Testis (tissue), 2 donors: ENCODE measurements at regions not wholly inside any gene's neighbourhood (a gene's known extent, or its start where the extent isn't known, plus 50 kb on each side); places are given as distances from the start of the nearest gene placed in this dataset.

Experiments
- DNase-seq: peaks from one replicate; pipeline ENCODE4 v3.0.0-alpha.2; 2019
- H3K27ac ChIP-seq, 2 donors: fragments of 200-600 bp; sonication (generic); one replicate each; pipeline ENCODE4 v1.5.1; 2019
- H3K27me3 ChIP-seq: fragments of 200-600 bp; sonication (generic); one replicate; pipeline ENCODE4 v1.5.1; 2019
- H3K36me3 ChIP-seq: fragments of 200-600 bp; sonication (generic); one replicate; pipeline ENCODE4 v1.5.1; 2017; ENCODE audit warnings: low read depth; ENCODE audit errors: missing control alignments
- H3K4me1 ChIP-seq: fragments of 200-600 bp; sonication (generic); one replicate; pipeline ENCODE4 v1.5.1; 2019
- H3K4me3 ChIP-seq, 2 donors: fragments of 200-600 bp; sonication (generic); one replicate each; pipeline ENCODE4 v1.5.1; 2017 to 2019
- H3K9me3 ChIP-seq: fragments of 200-600 bp; sonication (generic); one replicate; pipeline ENCODE4 v1.5.1; 2017
- POLR2A ChIP-seq: fragments of 450-650 bp; IDR thresholded peaks from one replicate; pipeline ENCODE4 v1.6.1; 2017; ENCODE audit warnings: antibody characterized with exemption, mild to moderate bottlenecking, moderate library complexity
- WGBS, 2 donors: methylation state at CpG; one replicate each; pipeline ENCODE4 v1.1.5; 2018; 5-methylcytosine and 5-hydroxymethylcytosine counted together
- intact Hi-C: fragments of 100-400 bp; cut with DNase I; formaldehyde crosslinking; loops from one replicate; pipeline ENCODE4 v1.15.1; 2023; ENCODE audit warnings: low total_unique reads
- TF ChIP-seq, protein P1 (sequence below), 3 experiments: fragments of 450-650 bp in 2 of 3; fragments of 200-600 bp in 1 of 3; sonication (generic) in 1 of 3; IDR thresholded peaks; one replicate each; pipeline ENCODE4 v1.5.1; 2016 to 2019; ENCODE audit warnings: antibody characterized with exemption in 3 of 3, mild to moderate bottlenecking in 2 of 3, moderate library complexity in 1 of 3

DNA sequence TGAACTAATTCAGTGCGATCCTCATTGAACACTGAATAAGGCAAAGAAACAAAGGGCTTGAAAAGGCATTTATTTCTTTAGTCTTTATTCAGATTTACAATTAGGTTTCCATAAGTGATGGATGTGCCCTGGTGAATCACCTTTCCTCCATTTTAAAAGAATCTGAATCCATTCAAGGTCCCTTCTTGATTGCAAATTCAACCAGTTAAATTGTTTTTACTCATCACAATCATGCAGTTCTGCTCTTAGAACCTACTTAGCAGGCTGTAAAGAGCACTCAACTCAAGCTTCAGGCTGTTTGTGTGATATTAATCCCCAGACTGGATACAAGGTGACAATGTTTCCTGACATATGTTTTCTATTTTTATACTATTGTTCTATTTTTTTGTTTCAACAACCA, 321.0 kb downstream of the TBC1D4 start:
- intact Hi-C loops: no loop called here
- TF ChIP-seq, protein P1, sequence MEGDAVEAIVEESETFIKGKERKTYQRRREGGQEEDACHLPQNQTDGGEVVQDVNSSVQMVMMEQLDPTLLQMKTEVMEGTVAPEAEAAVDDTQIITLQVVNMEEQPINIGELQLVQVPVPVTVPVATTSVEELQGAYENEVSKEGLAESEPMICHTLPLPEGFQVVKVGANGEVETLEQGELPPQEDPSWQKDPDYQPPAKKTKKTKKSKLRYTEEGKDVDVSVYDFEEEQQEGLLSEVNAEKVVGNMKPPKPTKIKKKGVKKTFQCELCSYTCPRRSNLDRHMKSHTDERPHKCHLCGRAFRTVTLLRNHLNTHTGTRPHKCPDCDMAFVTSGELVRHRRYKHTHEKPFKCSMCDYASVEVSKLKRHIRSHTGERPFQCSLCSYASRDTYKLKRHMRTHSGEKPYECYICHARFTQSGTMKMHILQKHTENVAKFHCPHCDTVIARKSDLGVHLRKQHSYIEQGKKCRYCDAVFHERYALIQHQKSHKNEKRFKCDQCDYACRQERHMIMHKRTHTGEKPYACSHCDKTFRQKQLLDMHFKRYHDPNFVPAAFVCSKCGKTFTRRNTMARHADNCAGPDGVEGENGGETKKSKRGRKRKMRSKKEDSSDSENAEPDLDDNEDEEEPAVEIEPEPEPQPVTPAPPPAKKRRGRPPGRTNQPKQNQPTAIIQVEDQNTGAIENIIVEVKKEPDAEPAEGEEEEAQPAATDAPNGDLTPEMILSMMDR (IDR thresholded peaks at IDR 0.05): no peak
- no peak for TF ChIP-seq POLR2A
- H3K27me3 ChIP-seq: no peaks in the 10 kb centered on the region
- WGBS, 2 donors: 89 to 90% methylated on average over 1 of the region's 1 CpG
- no peak overlapping the region for H3K4me3 ChIP-seq
- no peaks in the 10 kb centered on the region for H3K4me1 ChIP-seq
- H3K36me3 ChIP-seq: no peaks in the 10 kb centered on the region
- no peaks in the 10 kb centered on the region for H3K9me3 ChIP-seq
- H3K27ac ChIP-seq: no peak overlapping the region
- DNase-seq: no peak

DNA sequence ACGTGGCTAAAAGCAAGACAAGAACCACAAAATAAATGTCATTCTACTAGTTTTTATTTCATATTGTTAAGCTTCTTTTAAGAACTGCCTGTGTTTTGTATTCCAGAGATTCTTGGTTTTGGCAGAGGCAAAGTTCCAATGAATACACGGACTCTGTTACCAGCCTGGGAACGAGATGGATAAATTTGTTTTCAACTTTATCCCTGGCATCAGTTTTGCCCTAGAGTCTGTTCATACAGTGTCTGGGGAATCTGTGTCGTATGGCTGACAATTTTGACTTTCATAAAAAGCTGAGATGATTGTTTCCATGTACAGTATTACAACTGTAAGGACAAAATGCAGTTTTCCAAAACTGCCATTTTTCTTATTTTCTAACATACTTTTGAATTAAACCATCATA, 327.6 kb downstream of the TBC1D4 start:
- DNase-seq: no peak

DNA sequence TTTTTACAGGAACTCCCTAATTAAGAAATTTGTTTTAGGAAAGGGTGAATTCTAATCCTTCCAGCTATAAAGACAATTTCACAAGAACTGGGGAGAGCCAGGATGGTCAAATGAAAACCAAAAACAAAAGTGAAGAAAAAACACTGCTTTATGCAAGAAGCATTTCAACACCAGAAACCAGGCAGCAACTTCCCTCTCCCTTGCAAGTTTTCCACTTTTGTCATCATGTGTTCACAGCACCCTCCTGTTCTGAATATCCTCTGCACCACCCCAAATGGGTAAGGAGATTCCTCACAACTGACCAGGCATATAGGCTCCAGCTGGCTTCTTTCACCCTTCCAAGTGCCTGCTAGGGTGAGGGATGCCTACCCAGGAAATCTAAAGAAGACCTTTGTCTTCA, 328.1 kb downstream of the TBC1D4 start:
- Histone ChIP-seq H3K4me1 (no peaks in the 10 kb centered on the region), H3K9me3 (no peaks in the 10 kb centered on the region), H3K27me3 (no peaks in the 10 kb centered on the region), H3K4me3 (no peak overlapping the region), H3K27ac (no peak overlapping the region), H3K36me3 (no peaks in the 10 kb centered on the region)
- intact Hi-C loops: no loop called here
- DNase-seq: no peak
- no peak for TF ChIP-seq POLR2A
- TF ChIP-seq, protein P1 (IDR thresholded peaks at IDR 0.05): no peak

More for the DNA sequence above, 327.6 kb downstream of the TBC1D4 start:
- Histone ChIP-seq H3K9me3 (no peaks in the 10 kb centered on the region), H3K36me3 (no peaks in the 10 kb centered on the region), H3K4me1 (no peaks in the 10 kb centered on the region), H3K27me3 (no peaks in the 10 kb centered on the region), H3K4me3 (no peak overlapping the region), H3K27ac (no peak overlapping the region)
- intact Hi-C loops: no loop called here
- WGBS, 2 donors: 80 to 86% methylated on average over 4 of the region's 4 CpGs
- TF ChIP-seq, protein P1 (IDR thresholded peaks at IDR 0.05): no peak
- TF ChIP-seq POLR2A: no peak

DNA sequence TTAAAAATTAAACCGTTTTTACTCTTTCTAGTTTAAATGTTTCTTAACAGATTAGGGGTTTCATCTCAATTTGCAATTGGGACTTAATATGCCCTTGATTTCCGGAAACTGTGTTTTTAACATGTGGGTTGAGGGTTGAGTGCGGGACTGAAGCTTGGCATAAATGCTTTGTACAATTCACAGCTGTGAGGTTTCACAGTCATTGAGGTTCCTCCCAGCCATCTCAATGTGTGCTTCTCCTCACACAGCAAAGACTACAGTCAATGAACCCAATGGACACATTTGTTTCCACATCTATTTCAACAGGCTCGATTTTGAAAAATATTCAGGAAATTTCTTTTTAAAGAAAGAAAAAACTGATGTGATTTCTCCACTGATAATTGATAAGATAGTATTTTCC, 328.6 kb downstream of the TBC1D4 start:
- TF ChIP-seq, protein P1 (IDR thresholded peaks at IDR 0.05): no peak
- TF ChIP-seq POLR2A: no peak
- Histone ChIP-seq H3K27ac (no peak overlapping the region), H3K4me1 (no peaks in the 10 kb centered on the region), H3K9me3 (no peaks in the 10 kb centered on the region), H3K4me3 (no peak overlapping the region), H3K27me3 (no peaks in the 10 kb centered on the region), H3K36me3 (no peaks in the 10 kb centered on the region)
- DNase-seq: no peak
- intact Hi-C loops: no loop called here
- WGBS, 2 donors: 41 to 72% methylated on average over 4 of the region's 4 CpGs

DNA sequence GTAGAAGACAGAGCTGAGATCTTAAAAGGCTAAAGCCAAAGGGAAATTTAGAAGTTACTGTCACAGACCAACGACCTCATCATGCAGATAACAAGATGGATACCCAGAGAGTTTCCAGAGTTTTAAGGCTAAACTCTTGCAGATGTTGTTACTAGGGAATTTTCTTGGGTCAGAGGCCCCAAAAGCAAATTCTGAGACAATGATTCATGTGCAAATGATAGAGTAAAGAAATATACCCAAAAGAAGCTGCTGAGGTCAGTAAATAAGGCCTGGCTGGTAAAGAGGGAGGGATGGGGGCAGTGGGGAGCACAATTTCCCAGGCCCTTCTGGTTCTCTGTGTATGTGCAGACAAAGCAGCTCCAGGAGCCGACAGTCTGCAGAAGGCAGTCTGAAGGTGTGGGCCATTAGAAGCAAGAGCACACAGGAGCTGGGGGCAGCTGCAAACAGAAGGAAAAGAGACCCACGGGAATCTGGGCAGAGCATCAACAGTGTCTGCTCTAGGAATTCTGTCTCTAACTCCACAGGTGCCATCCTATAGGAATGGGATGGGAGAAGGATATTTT, 330.8 kb downstream of the TBC1D4 start:
- H3K27ac ChIP-seq: no peak overlapping the region
- H3K4me1 ChIP-seq: no peaks in the 10 kb centered on the region
- no peak for DNase-seq
- no peak overlapping the region for H3K4me3 ChIP-seq
- intact Hi-C loops: no loop called here
- H3K27me3 ChIP-seq: no peaks in the 10 kb centered on the region
- TF ChIP-seq, protein P1 (IDR thresholded peaks at IDR 0.05): no peak
- TF ChIP-seq POLR2A: no peak
- H3K9me3 ChIP-seq: no peaks in the 10 kb centered on the region
- WGBS, 2 donors: 82 to 86% methylated on average over 3 of the region's 3 CpGs
- no peaks in the 10 kb centered on the region for H3K36me3 ChIP-seq
